Liver (tissue), 8 donors: ENCODE measurements at regions not wholly inside any gene's neighbourhood (a gene's known extent, or its start where the extent isn't known, plus 50 kb on each side); places are given as distances from the start of the nearest gene placed in this dataset.

Experiments used
- DNase-seq: peaks from one replicate; pipeline ENCODE4 v3.0.0-alpha.2; 2017; ENCODE audit warnings: low spot score
- H3K27ac ChIP-seq, 2 donors: one replicate each; pipeline ENCODE4 v1.7.0; 2013; ENCODE audit warnings: inconsistent platforms in 2 of 2, low read length in 2 of 2, control low read depth in 1 of 2, low read depth in 1 of 2, mild to moderate bottlenecking in 1 of 2
- H3K27me3 ChIP-seq, 4 donors: one replicate each; pipeline versions ENCODE4 v1.6.1 to v1.7.0; 2013; ENCODE audit warnings: low read length in 3 of 4, inconsistent platforms in 1 of 4, mild to moderate bottlenecking in 1 of 4, moderate library complexity in 1 of 4; ENCODE audit not compliant: control insufficient read depth in 4 of 4, insufficient read depth in 4 of 4
- H3K36me3 ChIP-seq, 4 donors: one replicate each; pipeline versions ENCODE4 v1.6.1 to v1.7.0; 2013; ENCODE audit warnings: low read length in 3 of 4, mild to moderate bottlenecking in 3 of 4, low read depth in 1 of 4, moderate library complexity in 1 of 4; ENCODE audit not compliant: control insufficient read depth in 4 of 4, insufficient read depth in 3 of 4
- H3K4me1 ChIP-seq, 4 donors: one replicate each; pipeline versions ENCODE4 v1.6.1 to v1.7.0; 2013; ENCODE audit warnings: low read length in 3 of 4, mild to moderate bottlenecking in 3 of 4, moderate library complexity in 1 of 4; ENCODE audit not compliant: control insufficient read depth in 4 of 4, insufficient read depth in 4 of 4
- H3K4me3 ChIP-seq, 3 donors: one replicate each; pipeline versions ENCODE4 v1.6.1 to v1.7.0; 2013; ENCODE audit warnings: low read length in 3 of 3, control low read depth in 1 of 3, low read depth in 1 of 3, mild to moderate bottlenecking in 1 of 3
- H3K9ac ChIP-seq, 2 donors: one replicate each; pipeline ENCODE4 v1.7.0; 2013; ENCODE audit warnings: low read length in 2 of 2, mild to moderate bottlenecking in 2 of 2, moderate library complexity in 2 of 2, control low read depth in 1 of 2, low read depth in 1 of 2
- H3K9me3 ChIP-seq, 4 donors: one replicate each; pipeline versions ENCODE4 v1.6.1 to v1.7.0; 2013; ENCODE audit warnings: low read length in 3 of 4; ENCODE audit not compliant: control insufficient read depth in 4 of 4
- ATF3 ChIP-seq: IDR thresholded peaks from 2 replicates; pipeline ENCODE4 v1.6.1; 2016; ENCODE audit warnings: antibody characterized with exemption
- EGR1 ChIP-seq, 2 donors: IDR thresholded peaks; 2 replicates each; pipeline ENCODE4 v1.6.1; 2016 to 2018; ENCODE audit warnings: antibody characterized with exemption in 2 of 2, low read depth in 2 of 2
- FOXA1 ChIP-seq: IDR thresholded peaks from 2 replicates; pipeline ENCODE4 v1.6.1; 2016; ENCODE audit warnings: antibody characterized with exemption
- FOXA2 ChIP-seq: IDR thresholded peaks from 2 replicates; pipeline ENCODE4 v1.6.1; 2016; ENCODE audit warnings: antibody characterized with exemption
- GABPA ChIP-seq, 2 donors: IDR thresholded peaks in 1 of 2; conservative IDR thresholded peaks in 1 of 2; 2 replicates each; pipeline ENCODE4 v1.6.1; 2016; ENCODE audit warnings: antibody characterized with exemption in 2 of 2, mild to moderate bottlenecking in 1 of 2, moderate library complexity in 1 of 2
- HNF4A ChIP-seq, 2 donors: conservative IDR thresholded peaks; 2 replicates each; pipeline ENCODE4 v1.6.1; 2016; ENCODE audit warnings: antibody characterized with exemption in 2 of 2, mild to moderate bottlenecking in 2 of 2
- HNF4G ChIP-seq: IDR thresholded peaks from 2 replicates; pipeline ENCODE4 v1.6.1; 2016; ENCODE audit warnings: antibody characterized with exemption
- JUND ChIP-seq, 2 donors: IDR thresholded peaks; 2 replicates each; pipeline ENCODE4 v1.6.1; 2016; ENCODE audit warnings: antibody characterized with exemption in 2 of 2
- MAX ChIP-seq: IDR thresholded peaks from 2 replicates; pipeline ENCODE4 v1.6.1; 2016; ENCODE audit warnings: antibody characterized with exemption
- NR2F2 ChIP-seq: IDR thresholded peaks from 2 replicates; pipeline ENCODE4 v1.6.1; 2016; ENCODE audit warnings: antibody characterized with exemption
- RAD21 ChIP-seq, 2 donors: IDR thresholded peaks; 2 replicates each; pipeline ENCODE4 v1.6.1; 2016; ENCODE audit warnings: antibody characterized with exemption in 2 of 2, mild to moderate bottlenecking in 2 of 2
- REST ChIP-seq: IDR thresholded peaks from 2 replicates; pipeline ENCODE4 v1.6.1; 2016; ENCODE audit warnings: antibody characterized with exemption, mild to moderate bottlenecking
- RXRA ChIP-seq, 2 donors: IDR thresholded peaks; 2 replicates each; pipeline ENCODE4 v1.6.1; 2017 to 2018; ENCODE audit warnings: antibody characterized with exemption in 2 of 2, mild to moderate bottlenecking in 1 of 2
- SP1 ChIP-seq: IDR thresholded peaks from 2 replicates; pipeline ENCODE4 v1.6.1; 2018; ENCODE audit warnings: antibody characterized with exemption, mild to moderate bottlenecking
- TAF1 ChIP-seq: conservative IDR thresholded peaks from 2 replicates; pipeline ENCODE4 v1.6.1; 2016; ENCODE audit warnings: antibody characterized with exemption, mild to moderate bottlenecking
- YY1 ChIP-seq: IDR thresholded peaks from 2 replicates; pipeline ENCODE4 v1.6.1; 2016; ENCODE audit warnings: antibody characterized with exemption, mild to moderate bottlenecking
- ZBTB33 ChIP-seq: IDR thresholded peaks from 2 replicates; pipeline ENCODE4 v1.6.1; 2016; ENCODE audit warnings: antibody characterized with exemption
- WGBS: extraction: QIAGEN DNeasy Blood & Tissue Kit; methylation state at CpG from one replicate; pipeline ENCODE4 v1.1.7; 2013; 5-methylcytosine and 5-hydroxymethylcytosine counted together
- TF ChIP-seq, protein P1 (sequence below): fragments of 150-350 bp; IDR thresholded peaks from 2 replicates; pipeline ENCODE4 v1.5.1; 2017; ENCODE audit warnings: improper control_type of control experiment, low read depth, low read length; ENCODE audit not compliant: missing input control
- donor health status: healthy.
- donor health status: healthy.
- donor health status: healthy.
- donor health status: healthy.
- donor health status: healthy.

DNA sequence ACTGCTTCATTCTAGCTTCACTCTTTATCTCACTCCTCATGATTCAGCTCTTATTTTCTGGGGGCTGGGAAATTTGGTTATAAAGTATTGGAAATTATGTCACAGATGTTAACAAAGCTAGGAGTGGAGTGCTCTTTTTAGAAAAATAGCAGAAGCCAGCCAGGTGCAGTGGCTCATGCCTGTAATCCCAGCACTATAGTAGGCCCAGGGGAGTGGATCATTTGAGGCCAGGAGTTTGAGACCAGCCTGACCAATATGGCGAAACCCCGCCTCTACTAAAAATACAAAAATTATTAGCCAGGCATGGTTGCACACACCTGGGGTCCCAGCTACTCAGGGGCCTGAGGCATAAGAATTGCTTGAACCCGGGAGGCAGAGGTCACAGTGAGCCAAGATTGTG is 97.2 kb upstream of the GUCY1A1 start:
- H3K4me1 ChIP-seq = no peaks in the 10 kb centered on the region
- H3K27ac ChIP-seq = no peak overlapping the region
- H3K36me3 ChIP-seq = no peaks in the 10 kb centered on the region
- 91% methylated on average over 3 of the region's 3 CpGs for WGBS
- no peak overlapping the region for H3K9ac ChIP-seq
- no peak overlapping the region for H3K4me3 ChIP-seq
- no peak for TF ChIP-seq JUND (IDR thresholded peaks at IDR 0.05)
- no peak for TF ChIP-seq REST
- no peak for TF ChIP-seq RXRA (IDR thresholded peaks at IDR 0.05)
- no peak for TF ChIP-seq NR2F2
- no peak for DNase-seq
- H3K27me3 ChIP-seq = no peaks in the 10 kb centered on the region
- H3K9me3 ChIP-seq = peaks cover 0 to 2% (median 0%) of the 10 kb centered on the region in 4 donors

DNA sequence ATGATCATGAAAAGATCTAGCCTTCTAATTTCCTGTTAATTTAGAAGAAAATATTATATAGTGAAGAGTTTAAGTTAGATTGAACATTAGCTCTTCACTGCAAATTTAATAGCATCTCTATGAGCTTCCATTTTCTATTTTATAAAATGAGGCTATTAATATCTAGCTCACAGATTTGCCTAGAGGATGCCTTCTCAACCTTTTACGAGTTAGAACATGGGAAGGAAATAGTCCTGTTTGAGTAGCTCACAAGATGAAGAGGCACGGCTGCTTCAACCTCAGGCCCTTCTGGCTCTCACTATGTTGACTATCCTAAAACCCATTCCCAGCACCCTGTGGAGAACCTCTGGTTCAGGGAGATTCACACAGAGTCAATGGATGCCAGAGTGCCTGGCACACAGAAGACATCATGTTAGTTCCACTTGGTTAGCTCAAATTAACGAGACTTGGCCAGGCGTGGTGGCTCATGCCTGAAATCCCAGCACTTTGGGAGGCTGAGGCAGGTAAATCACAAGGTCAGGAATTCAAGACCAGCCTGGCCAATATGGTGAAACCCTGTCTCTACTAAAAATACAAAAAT is 97.9 kb upstream of the GUCY1A1 start:
- Histone ChIP-seq H3K27ac (no peak overlapping the region), H3K9ac (no peak overlapping the region), H3K4me3 (no peak overlapping the region), H3K36me3 (no peaks in the 10 kb centered on the region), H3K27me3 (no peaks in the 10 kb centered on the region), H3K4me1 (no peaks in the 10 kb centered on the region), H3K9me3 (peaks cover 0 to 2% (median 0%) of the 10 kb centered on the region in 4 donors)
- DNase-seq = no peak
- TF ChIP-seq, protein P1, sequence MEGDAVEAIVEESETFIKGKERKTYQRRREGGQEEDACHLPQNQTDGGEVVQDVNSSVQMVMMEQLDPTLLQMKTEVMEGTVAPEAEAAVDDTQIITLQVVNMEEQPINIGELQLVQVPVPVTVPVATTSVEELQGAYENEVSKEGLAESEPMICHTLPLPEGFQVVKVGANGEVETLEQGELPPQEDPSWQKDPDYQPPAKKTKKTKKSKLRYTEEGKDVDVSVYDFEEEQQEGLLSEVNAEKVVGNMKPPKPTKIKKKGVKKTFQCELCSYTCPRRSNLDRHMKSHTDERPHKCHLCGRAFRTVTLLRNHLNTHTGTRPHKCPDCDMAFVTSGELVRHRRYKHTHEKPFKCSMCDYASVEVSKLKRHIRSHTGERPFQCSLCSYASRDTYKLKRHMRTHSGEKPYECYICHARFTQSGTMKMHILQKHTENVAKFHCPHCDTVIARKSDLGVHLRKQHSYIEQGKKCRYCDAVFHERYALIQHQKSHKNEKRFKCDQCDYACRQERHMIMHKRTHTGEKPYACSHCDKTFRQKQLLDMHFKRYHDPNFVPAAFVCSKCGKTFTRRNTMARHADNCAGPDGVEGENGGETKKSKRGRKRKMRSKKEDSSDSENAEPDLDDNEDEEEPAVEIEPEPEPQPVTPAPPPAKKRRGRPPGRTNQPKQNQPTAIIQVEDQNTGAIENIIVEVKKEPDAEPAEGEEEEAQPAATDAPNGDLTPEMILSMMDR = no peak
- TF ChIP-seq JUND (IDR thresholded peaks at IDR 0.05) (no peak), FOXA1 (no peak), RAD21 (IDR thresholded peaks at IDR 0.05) (no peak), TAF1 (no peak), NR2F2 (no peak), SP1 (no peak), REST (no peak), YY1 (no peak), FOXA2 (no peak), HNF4G (no peak), EGR1 (IDR thresholded peaks at IDR 0.05; ENCODE audit: low read depth in 2 of 2) (no peak), ZBTB33 (no peak), GABPA (IDR thresholded peaks at IDR 0.05 in 1 of 2, conservative IDR thresholded peaks at IDR 0.05 in 1 of 2) (no peak), HNF4A (conservative IDR thresholded peaks at IDR 0.05) (no peak), MAX (no peak), ATF3 (no peak)
- 90% methylated on average over 4 of the region's 4 CpGs for WGBS
